ENCODE measurements at regions not wholly inside any gene's neighbourhood (a gene's known extent, or its start where the extent isn't known, plus 50 kb on each side); places are given as distances from the start of the nearest gene placed in this dataset.

DNA sequence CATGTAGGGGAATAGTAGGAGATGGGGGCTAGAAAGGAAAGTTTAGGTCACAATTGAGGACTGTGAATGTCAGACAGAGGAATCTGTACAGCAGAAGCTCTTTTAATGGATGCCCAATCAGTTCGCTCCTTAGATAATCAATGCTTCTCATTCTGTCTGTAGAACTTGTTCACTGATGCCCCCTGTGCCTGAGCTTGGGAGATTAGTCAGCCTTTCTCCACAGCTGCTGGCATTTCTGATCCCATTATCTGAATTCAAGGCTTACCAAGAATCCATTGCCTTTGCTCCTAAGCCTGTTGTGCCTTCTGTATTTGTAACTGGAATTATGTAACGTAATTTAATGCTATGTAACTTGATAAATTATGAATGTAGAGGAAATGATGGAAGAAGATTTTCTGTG lies 53.2 kb upstream of the BBS12 start:
- Histone ChIP-seq H3K9me3 (ENCODE audit: low read depth) (no peaks in the 10 kb centered on the region), H3K27me3 (no peaks in the 10 kb centered on the region), H3K4me1 (ENCODE audit: insufficient read depth) (no peaks in the 10 kb centered on the region), H2AFZ (no peak overlapping the region), H4K20me1 (ENCODE audit: insufficient read depth, poor library complexity, severe bottlenecking) (no peaks in the 10 kb centered on the region), H3K9me2 (replicated peaks; ENCODE audit: insufficient read depth) (no peaks in the 10 kb centered on the region), H3K27ac (no peak overlapping the region), H3K36me3 (replicated peaks; ENCODE audit: insufficient read depth, low read depth) (no peaks in the 10 kb centered on the region), H3K79me2 (no peaks in the 10 kb centered on the region), H3K4me3 (no peak overlapping the region), H3K4me2 (no peak overlapping the region)
- 90% methylated on average over 2 of the region's 2 CpGs for WGBS (ENCODE audit: low lambda C conversion rate, missing lambda C conversion rate)
- TF ChIP-seq, protein P1, sequence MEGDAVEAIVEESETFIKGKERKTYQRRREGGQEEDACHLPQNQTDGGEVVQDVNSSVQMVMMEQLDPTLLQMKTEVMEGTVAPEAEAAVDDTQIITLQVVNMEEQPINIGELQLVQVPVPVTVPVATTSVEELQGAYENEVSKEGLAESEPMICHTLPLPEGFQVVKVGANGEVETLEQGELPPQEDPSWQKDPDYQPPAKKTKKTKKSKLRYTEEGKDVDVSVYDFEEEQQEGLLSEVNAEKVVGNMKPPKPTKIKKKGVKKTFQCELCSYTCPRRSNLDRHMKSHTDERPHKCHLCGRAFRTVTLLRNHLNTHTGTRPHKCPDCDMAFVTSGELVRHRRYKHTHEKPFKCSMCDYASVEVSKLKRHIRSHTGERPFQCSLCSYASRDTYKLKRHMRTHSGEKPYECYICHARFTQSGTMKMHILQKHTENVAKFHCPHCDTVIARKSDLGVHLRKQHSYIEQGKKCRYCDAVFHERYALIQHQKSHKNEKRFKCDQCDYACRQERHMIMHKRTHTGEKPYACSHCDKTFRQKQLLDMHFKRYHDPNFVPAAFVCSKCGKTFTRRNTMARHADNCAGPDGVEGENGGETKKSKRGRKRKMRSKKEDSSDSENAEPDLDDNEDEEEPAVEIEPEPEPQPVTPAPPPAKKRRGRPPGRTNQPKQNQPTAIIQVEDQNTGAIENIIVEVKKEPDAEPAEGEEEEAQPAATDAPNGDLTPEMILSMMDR (IDR thresholded peaks at IDR 0.05; ENCODE audit: poor library complexity), result no peak
- TF ChIP-seq EZH2phosphoT487 (IDR thresholded peaks at IDR 0.05; ENCODE audit: low read depth, severe bottlenecking, unreplicated experiment), result no peak
- TF ChIP-seq EZH2 (IDR thresholded peaks at IDR 0.05; ENCODE audit: borderline replicate concordance), result no peak
- no peak for DNase-seq (ENCODE audit: low spot score)

DNA sequence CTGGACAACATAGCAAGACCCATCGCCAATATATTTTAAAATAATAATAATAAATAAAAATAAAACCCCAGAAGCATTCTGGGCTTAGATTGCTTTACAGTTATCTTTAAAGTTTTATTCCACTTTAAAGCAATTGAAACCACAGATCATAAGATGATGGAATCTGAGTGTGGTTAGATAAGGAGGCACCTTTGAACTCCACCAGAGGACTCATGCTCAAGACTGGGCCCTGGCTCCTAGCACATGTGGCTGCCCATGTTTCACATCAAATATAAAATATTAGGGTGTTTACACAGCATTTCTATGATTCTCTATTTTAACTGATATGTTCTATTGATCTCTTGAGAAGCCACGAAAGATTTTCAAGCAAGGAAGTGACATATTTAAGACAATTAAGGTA lies 52.6 kb upstream of the BBS12 start:
- no peaks in the 10 kb centered on the region for H3K4me1 ChIP-seq (ENCODE audit: insufficient read depth)
- H2AFZ ChIP-seq, result no peak overlapping the region
- no peak overlapping the region for H3K4me3 ChIP-seq
- H3K79me2 ChIP-seq, result no peaks in the 10 kb centered on the region
- no peaks in the 10 kb centered on the region for H3K27me3 ChIP-seq
- H3K4me2 ChIP-seq, result no peak overlapping the region
- no peaks in the 10 kb centered on the region for H3K9me2 ChIP-seq (replicated peaks; ENCODE audit: insufficient read depth)
- no peaks in the 10 kb centered on the region for H3K36me3 ChIP-seq (replicated peaks; ENCODE audit: insufficient read depth, low read depth)
- no peaks in the 10 kb centered on the region for H3K9me3 ChIP-seq (ENCODE audit: low read depth)
- no peaks in the 10 kb centered on the region for H4K20me1 ChIP-seq (ENCODE audit: insufficient read depth, poor library complexity, severe bottlenecking)
- 95% methylated on average over 2 of the region's 2 CpGs for WGBS (ENCODE audit: low lambda C conversion rate, missing lambda C conversion rate)
- no peak overlapping the region for H3K27ac ChIP-seq
- TF ChIP-seq EZH2 (IDR thresholded peaks at IDR 0.05; ENCODE audit: borderline replicate concordance) (no peak), EZH2phosphoT487 (IDR thresholded peaks at IDR 0.05; ENCODE audit: low read depth, severe bottlenecking, unreplicated experiment) (no peak)
- TF ChIP-seq, protein P1 (IDR thresholded peaks at IDR 0.05; ENCODE audit: poor library complexity), result no peak
- DNase-seq (ENCODE audit: low spot score), result no peak

DNA sequence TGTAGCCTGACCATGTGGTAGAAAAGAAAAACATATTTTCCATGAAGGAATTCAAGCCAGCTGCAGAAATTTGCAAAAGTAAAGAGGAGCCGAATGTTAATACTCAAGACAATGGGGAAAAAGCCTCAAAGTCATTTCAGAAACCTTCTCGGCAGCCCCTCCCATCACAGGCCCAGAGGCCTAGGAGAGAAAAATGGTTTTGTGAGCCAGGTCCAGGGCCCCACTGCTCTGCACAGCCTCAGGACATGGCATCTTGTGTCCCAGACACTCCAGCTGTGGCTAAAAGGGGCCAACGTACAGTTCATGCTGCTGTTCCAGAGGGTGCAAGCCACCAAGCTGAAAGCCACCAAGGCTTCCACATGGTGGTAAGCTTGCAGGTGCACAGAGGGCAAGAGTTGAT lies 50.9 kb upstream of the BBS12 start:
- no peak overlapping the region for H2AFZ ChIP-seq
- H3K27me3 ChIP-seq, result no peaks in the 10 kb centered on the region
- TF ChIP-seq EZH2phosphoT487 (IDR thresholded peaks at IDR 0.05; ENCODE audit: low read depth, severe bottlenecking, unreplicated experiment) (no peak), EZH2 (IDR thresholded peaks at IDR 0.05; ENCODE audit: borderline replicate concordance) (no peak)
- TF ChIP-seq, protein P1 (IDR thresholded peaks at IDR 0.05; ENCODE audit: poor library complexity), result no peak
- H3K36me3 ChIP-seq (replicated peaks; ENCODE audit: insufficient read depth, low read depth), result no peaks in the 10 kb centered on the region
- H3K9me3 ChIP-seq (ENCODE audit: low read depth), result no peaks in the 10 kb centered on the region
- H4K20me1 ChIP-seq (ENCODE audit: insufficient read depth, poor library complexity, severe bottlenecking), result no peaks in the 10 kb centered on the region
- DNase-seq (ENCODE audit: low spot score), result no peak
- 98% methylated on average over 3 of the region's 3 CpGs for WGBS (ENCODE audit: low lambda C conversion rate, missing lambda C conversion rate)
- no peaks in the 10 kb centered on the region for H3K79me2 ChIP-seq
- H3K9me2 ChIP-seq (replicated peaks; ENCODE audit: insufficient read depth), result no peaks in the 10 kb centered on the region
- no peak overlapping the region for H3K4me3 ChIP-seq
- no peaks in the 10 kb centered on the region for H3K4me1 ChIP-seq (ENCODE audit: insufficient read depth)
- H3K27ac ChIP-seq, result no peak overlapping the region
- no peak overlapping the region for H3K4me2 ChIP-seq

Data from hepatocyte (in vitro differentiated cells).